BJ (cell line): ENCODE measurements at regions not wholly inside any gene's neighbourhood (a gene's known extent, or its start where the extent isn't known, plus 50 kb on each side); places are given as distances from the start of the nearest gene placed in this dataset.
"Not testable (repeated sequence)": the region's sequence is repeated elsewhere in the genome, so short reads cannot be mapped to it uniquely, and the experiment has no call there.

Source experiments
- CTCF ChIA-PET: fragments of 350-600 bp; formaldehyde crosslinking; extraction: SDS; loops from one replicate; lab custom pipeline; 2021; ENCODE audit warnings: antibody characterized with exemption, inconsistent platforms; lab: Yijun Ruan, JAX
- POLR2A ChIA-PET: fragments of 300-600 bp; sonication (Branson Sonifier 250); formaldehyde crosslinking; extraction: SDS; loops from one replicate; lab custom pipeline; 2021; ENCODE audit warnings: antibody characterized with exemption; lab: Charles Lee
- DNase-seq: peaks from one replicate; pipeline ENCODE4 v3.0.0-alpha.2; 2011; ENCODE audit warnings: low read depth
- H3K27me3 ChIP-seq: 2 replicates; pipeline ENCODE4 v1.6.0; 2011; ENCODE audit warnings: low read length; ENCODE audit not compliant: control insufficient read depth, insufficient read depth
- H3K36me3 ChIP-seq: 2 replicates; pipeline ENCODE4 v1.5.1; 2011; ENCODE audit warnings: low read length; ENCODE audit not compliant: control insufficient read depth, insufficient read depth
- H3K4me3 ChIP-seq: 2 replicates; pipeline ENCODE4 v1.5.1; 2011; ENCODE audit warnings: low read depth, mild to moderate bottlenecking, control low read depth, low read length
- TF ChIP-seq, protein P1 (sequence below): IDR thresholded peaks from 2 replicates; pipeline ENCODE4 v1.5.1; 2011; ENCODE audit warnings: low read depth, mild to moderate bottlenecking, control low read depth, inconsistent platforms, low read length, moderate library complexity; ENCODE audit not compliant: insufficient read depth

GRCh38 chr6:154638369-154638768 is 94.8 kb upstream of the SCAF8 start:
- TF ChIP-seq, protein P1, sequence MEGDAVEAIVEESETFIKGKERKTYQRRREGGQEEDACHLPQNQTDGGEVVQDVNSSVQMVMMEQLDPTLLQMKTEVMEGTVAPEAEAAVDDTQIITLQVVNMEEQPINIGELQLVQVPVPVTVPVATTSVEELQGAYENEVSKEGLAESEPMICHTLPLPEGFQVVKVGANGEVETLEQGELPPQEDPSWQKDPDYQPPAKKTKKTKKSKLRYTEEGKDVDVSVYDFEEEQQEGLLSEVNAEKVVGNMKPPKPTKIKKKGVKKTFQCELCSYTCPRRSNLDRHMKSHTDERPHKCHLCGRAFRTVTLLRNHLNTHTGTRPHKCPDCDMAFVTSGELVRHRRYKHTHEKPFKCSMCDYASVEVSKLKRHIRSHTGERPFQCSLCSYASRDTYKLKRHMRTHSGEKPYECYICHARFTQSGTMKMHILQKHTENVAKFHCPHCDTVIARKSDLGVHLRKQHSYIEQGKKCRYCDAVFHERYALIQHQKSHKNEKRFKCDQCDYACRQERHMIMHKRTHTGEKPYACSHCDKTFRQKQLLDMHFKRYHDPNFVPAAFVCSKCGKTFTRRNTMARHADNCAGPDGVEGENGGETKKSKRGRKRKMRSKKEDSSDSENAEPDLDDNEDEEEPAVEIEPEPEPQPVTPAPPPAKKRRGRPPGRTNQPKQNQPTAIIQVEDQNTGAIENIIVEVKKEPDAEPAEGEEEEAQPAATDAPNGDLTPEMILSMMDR: no peak
- Histone ChIP-seq H3K36me3 (no peaks in the 10 kb centered on the region), H3K27me3 (no peaks in the 10 kb centered on the region), H3K4me3 (no peak overlapping the region)
- no peak for DNase-seq
- CTCF ChIA-PET: no interaction called here
- POLR2A ChIA-PET: no interaction called here

GRCh38 chr6:154639196-154639595 is 94.0 kb upstream of the SCAF8 start:
- H3K4me3 ChIP-seq, POLR2A ChIA-PET, H3K36me3 ChIP-seq, H3K27me3 ChIP-seq, CTCF ChIA-PET, DNase-seq: not testable (repeated sequence)

DNA sequence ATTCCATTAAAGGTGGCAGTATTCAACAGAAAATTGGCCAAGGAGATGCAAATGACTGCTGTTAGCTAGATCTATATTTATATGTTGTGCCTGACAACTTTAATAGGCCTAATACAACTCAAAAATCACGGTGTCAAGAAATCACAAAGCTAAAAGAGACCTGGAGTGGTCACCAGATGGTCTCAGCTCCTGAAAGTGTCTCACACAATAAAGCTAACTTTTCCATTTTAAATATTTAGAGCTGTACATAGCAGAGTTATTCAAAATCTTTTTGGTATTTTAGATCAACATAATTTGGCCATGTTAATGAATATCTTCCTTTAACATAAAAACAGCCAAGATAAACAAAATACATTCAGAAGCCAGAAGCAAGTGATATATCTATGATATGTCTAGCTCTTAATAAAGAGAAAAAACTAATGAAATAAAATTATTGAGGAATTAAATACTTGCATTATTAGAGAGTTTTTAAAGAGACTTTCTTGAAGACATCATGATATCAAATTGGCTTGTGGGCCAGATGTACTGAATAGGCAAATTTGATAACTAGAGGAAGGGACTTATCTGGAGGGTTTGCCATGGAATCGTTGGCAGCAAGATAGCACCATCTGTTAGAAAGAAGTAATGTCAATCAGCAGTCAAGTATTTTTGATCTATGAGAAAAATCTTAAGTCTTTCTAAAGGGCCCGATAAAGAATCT is 84.9 kb upstream of the SCAF8 start:
- CTCF ChIA-PET: no interaction called here
- DNase-seq: no peak

DNA sequence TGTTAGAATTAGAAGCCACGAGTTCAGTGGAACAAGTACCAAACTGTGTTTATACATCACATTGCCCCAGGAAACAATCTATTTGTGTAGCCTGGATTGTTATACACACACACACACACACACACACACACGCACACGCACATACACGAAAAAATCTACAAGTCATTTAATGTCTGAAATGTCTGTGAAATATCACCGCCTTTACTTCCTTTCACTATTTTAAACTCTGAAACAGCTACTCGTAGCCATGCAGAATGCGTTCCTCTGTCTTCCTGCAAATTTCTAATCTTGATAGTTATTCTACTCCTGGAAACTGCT is 84.4 kb upstream of the SCAF8 start:
- ChIA-PET CTCF (no interaction called here), POLR2A (interaction anchor here (0.7 kb wide), 1 partner anchor 12 kb away, joined by 3 read pairs; no protein-coding TSS in a partner anchor)
- Histone ChIP-seq H3K4me3 (no peak overlapping the region), H3K36me3 (no peaks in the 10 kb centered on the region), H3K27me3 (no peaks in the 10 kb centered on the region)
- TF ChIP-seq, protein P1: no peak
- no peak for DNase-seq

More for the DNA sequence above, 84.9 kb upstream of the SCAF8 start:
- Histone ChIP-seq H3K27me3 (no peaks in the 10 kb centered on the region), H3K36me3 (no peaks in the 10 kb centered on the region), H3K4me3 (no peak overlapping the region)
- TF ChIP-seq, protein P1: no peak
- POLR2A ChIA-PET: interaction anchor here (0.7 kb wide), 1 partner anchor 13 kb away, joined by 3 read pairs; no protein-coding TSS in a partner anchor

DNA sequence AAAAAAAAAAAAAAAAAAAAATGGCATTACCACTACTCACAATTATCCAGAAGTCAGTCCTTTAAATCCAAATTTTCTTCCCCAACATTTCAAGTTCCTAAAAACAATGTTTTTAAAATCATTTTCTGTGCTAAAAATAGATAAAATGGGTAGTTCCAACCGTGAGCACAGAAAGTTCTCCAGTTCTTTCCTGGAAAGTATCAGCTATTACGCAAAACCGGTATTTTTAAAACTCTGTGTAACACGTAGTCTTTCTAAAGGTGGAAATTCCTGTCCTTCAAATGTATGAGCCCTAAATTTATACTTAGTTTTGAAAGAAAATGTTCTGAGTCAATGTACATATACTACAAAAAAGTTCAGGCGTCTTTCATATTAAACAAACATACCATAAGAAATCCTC is 83.5 kb upstream of the SCAF8 start:
- CTCF ChIA-PET: no interaction called here

More for the DNA sequence above, 83.5 kb upstream of the SCAF8 start:
- Histone ChIP-seq H3K4me3 (no peak overlapping the region), H3K27me3 (no peaks in the 10 kb centered on the region), H3K36me3 (no peaks in the 10 kb centered on the region)
- POLR2A ChIA-PET: no interaction called here
- DNase-seq: no peak
- TF ChIP-seq, protein P1: no peak
